ENCODE measurements at regions not wholly inside any gene's neighbourhood (a gene's known extent, or its start where the extent isn't known, plus 50 kb on each side); places are given as distances from the start of the nearest gene placed in this dataset.
"Not testable (repeated sequence)": the region's sequence is repeated elsewhere in the genome, so short reads cannot be mapped to it uniquely, and the experiment has no call there.

DNA sequence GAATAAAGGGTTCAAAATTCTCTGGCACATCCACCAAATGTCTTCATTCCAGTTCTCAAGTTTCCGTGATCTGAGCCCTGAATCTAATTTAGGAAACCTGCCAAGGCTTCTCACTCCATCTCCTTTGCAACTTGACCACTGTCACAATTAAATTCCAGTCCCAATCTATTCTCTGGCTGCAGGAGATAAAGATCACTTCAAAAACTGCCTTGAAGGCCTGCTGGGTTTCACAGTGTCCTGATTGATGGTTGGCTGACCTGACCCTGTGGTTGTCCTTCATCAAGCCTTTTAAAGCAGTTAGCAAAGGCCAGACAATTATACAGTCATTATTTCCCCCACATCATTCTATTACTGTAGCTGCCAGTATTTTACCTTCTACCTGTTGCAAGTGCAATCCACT, 60.3 kb upstream of the DNAJC10 start:
- H3K27ac ChIP-seq, result no peak overlapping the region
- no peak for TF ChIP-seq ZFX (IDR thresholded peaks at IDR 0.05)
- TF ChIP-seq, protein P1, sequence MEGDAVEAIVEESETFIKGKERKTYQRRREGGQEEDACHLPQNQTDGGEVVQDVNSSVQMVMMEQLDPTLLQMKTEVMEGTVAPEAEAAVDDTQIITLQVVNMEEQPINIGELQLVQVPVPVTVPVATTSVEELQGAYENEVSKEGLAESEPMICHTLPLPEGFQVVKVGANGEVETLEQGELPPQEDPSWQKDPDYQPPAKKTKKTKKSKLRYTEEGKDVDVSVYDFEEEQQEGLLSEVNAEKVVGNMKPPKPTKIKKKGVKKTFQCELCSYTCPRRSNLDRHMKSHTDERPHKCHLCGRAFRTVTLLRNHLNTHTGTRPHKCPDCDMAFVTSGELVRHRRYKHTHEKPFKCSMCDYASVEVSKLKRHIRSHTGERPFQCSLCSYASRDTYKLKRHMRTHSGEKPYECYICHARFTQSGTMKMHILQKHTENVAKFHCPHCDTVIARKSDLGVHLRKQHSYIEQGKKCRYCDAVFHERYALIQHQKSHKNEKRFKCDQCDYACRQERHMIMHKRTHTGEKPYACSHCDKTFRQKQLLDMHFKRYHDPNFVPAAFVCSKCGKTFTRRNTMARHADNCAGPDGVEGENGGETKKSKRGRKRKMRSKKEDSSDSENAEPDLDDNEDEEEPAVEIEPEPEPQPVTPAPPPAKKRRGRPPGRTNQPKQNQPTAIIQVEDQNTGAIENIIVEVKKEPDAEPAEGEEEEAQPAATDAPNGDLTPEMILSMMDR (conservative IDR thresholded peaks at IDR 0.05), result no peak

DNA sequence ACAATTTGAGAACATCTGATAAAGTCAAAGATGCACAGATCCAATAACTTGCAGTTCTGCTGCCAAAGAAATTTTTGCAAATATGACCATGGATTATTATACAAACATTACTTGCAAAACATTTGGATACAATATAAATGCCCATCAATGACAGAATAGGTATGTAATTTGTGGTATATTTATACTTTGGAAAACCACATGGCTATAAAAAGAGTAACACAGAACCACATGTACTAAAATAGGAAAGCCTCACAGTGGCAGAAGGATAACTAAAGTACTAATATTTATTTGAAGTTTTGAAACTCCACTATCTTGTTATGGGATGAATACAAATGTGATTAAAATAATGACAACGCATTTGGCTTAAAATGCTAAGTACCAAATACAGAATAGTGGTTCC, 51.8 kb upstream of the DNAJC10 start:
- TF ChIP-seq, protein P1 (conservative IDR thresholded peaks at IDR 0.05), result no peak
- TF ChIP-seq ZFX (IDR thresholded peaks at IDR 0.05), result no peak
- H3K27ac ChIP-seq, result no peak overlapping the region

DNA sequence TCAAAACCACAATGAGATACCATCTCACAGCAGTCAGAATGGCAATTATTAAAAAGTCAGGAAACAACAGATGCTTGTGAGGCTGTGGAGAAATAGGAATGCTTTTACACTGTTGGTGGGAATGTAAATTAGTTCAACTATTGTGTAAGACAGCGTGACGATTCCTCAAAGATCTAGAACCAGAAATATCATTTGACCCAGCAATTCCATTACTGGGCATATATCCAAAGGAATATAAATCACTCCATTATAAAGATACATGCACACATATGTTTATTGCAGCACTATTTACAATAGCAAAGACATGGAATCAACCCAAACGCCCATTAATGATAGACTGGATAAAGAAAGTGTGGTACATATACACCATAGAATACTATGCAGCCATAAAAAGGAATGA, 50.6 kb upstream of the DNAJC10 start:
- not testable (repeated sequence) for H3K27ac ChIP-seq
